C4-2B (cell line): ENCODE measurements at regions not wholly inside any gene's neighbourhood (a gene's known extent, or its start where the extent isn't known, plus 50 kb on each side); places are given as distances from the start of the nearest gene placed in this dataset.
"Not testable (repeated sequence)": the region's sequence is repeated elsewhere in the genome, so short reads cannot be mapped to it uniquely, and the experiment has no call there.

ENCODE experiments used
- H3K27ac ChIP-seq: fragments of 450-650 bp; 2 replicates; pipeline ENCODE4 v1.5.1; 2017
- CTCF ChIP-seq: fragments of 450-650 bp; conservative IDR thresholded peaks from 2 replicates; pipeline ENCODE4 v1.5.1; 2017; ENCODE audit warnings: mild to moderate bottlenecking
- ZFX ChIP-seq: fragments of 450-650 bp; IDR thresholded peaks from 2 replicates; pipeline ENCODE4 v1.6.1; 2017

GRCh38 chr2:8244639-8245038, 437.2 kb upstream of the ID2 start:
- TF ChIP-seq ZFX, result no peak
- no peak for TF ChIP-seq CTCF
- no peak overlapping the region for H3K27ac ChIP-seq

GRCh38 chr2:8246137-8246536, 435.7 kb upstream of the ID2 start:
- TF ChIP-seq CTCF, result no peak
- TF ChIP-seq ZFX, result no peak
- no peak overlapping the region for H3K27ac ChIP-seq

GRCh38 chr2:8247905-8248622, 433.8 kb upstream of the ID2 start:
- TF ChIP-seq CTCF (no peak), ZFX (no peak)
- H3K27ac ChIP-seq, result no peak overlapping the region

GRCh38 chr2:8248623-8248957, 433.3 kb upstream of the ID2 start:
- H3K27ac ChIP-seq, result no peak overlapping the region
- TF ChIP-seq CTCF, result no peak
- TF ChIP-seq ZFX, result no peak

- no peak overlapping the region for H3K27ac ChIP-seq
- TF ChIP-seq CTCF (no peak), ZFX (no peak)
Observed at GRCh38 chr2:8249141-8249540, 432.7 kb upstream of the ID2 start.

GRCh38 chr2:8249769-8250168, 432.1 kb upstream of the ID2 start:
- H3K27ac ChIP-seq, result no peak overlapping the region
- TF ChIP-seq ZFX (no peak), CTCF (no peak)

- not testable (repeated sequence) for H3K27ac ChIP-seq
Observed at GRCh38 chr2:8250290-8250689, 431.6 kb upstream of the ID2 start.

GRCh38 chr2:8251291-8251690, 430.6 kb upstream of the ID2 start:
- no peak overlapping the region for H3K27ac ChIP-seq
- TF ChIP-seq ZFX (no peak), CTCF (no peak)
